ENCODE measurements at regions not wholly inside any gene's neighbourhood (a gene's known extent, or its start where the extent isn't known, plus 50 kb on each side); places are given as distances from the start of the nearest gene placed in this dataset.

- intact Hi-C loops (cut with micrococcal nuclease) = no loop called here
- ChIA-PET CTCF (no interaction called here), POLR2A (no interaction called here)
- no peaks in the 10 kb centered on the region for H3K36me3 ChIP-seq (ENCODE audit: control insufficient read depth in 2 of 2, extremely low read depth in 1 of 2, insufficient read depth in 2 of 2, low read length in 2 of 2)
- no peaks in the 10 kb centered on the region for H3K79me2 ChIP-seq (ENCODE audit: control insufficient read depth, insufficient read depth, low read length)
- no peaks in the 10 kb centered on the region for H3K27me3 ChIP-seq (ENCODE audit: control insufficient read depth in 2 of 2, insufficient read depth in 2 of 2, low read length in 2 of 2)
- no peak overlapping the region for H2AFZ ChIP-seq (ENCODE audit: low read depth, low read length)
- H3K4me2 ChIP-seq (ENCODE audit: insufficient read depth, low read length) = no peak overlapping the region
- no peaks in the 10 kb centered on the region for H3K4me1 ChIP-seq (ENCODE audit: control insufficient read depth, extremely low read depth, insufficient read depth, low read length)
- TF ChIP-seq GATA2 (IDR thresholded peaks at IDR 0.05; ENCODE audit: insufficient read depth, insufficient read length, low read depth, low read length) (no peak), FOS (IDR thresholded peaks at IDR 0.05; ENCODE audit: borderline replicate concordance, insufficient read depth, low read length) (no peak), MYC (IDR thresholded peaks at IDR 0.05; ENCODE audit: low read depth, low read length) (no peak), EZH2 (IDR thresholded peaks at IDR 0.05; ENCODE audit: borderline replicate concordance, low read depth, low read length, severe bottlenecking) (no peak), POLR2AphosphoS5 (IDR thresholded peaks at IDR 0.05; ENCODE audit: insufficient read depth, low read depth, low read length) (no peak), POLR2A (IDR thresholded peaks at IDR 0.05; ENCODE audit: low read depth, low read length) (no peak), JUN (IDR thresholded peaks at IDR 0.05; ENCODE audit: borderline replicate concordance, insufficient read depth, insufficient read length, low read depth) (no peak)
- TF ChIP-seq, protein P1, sequence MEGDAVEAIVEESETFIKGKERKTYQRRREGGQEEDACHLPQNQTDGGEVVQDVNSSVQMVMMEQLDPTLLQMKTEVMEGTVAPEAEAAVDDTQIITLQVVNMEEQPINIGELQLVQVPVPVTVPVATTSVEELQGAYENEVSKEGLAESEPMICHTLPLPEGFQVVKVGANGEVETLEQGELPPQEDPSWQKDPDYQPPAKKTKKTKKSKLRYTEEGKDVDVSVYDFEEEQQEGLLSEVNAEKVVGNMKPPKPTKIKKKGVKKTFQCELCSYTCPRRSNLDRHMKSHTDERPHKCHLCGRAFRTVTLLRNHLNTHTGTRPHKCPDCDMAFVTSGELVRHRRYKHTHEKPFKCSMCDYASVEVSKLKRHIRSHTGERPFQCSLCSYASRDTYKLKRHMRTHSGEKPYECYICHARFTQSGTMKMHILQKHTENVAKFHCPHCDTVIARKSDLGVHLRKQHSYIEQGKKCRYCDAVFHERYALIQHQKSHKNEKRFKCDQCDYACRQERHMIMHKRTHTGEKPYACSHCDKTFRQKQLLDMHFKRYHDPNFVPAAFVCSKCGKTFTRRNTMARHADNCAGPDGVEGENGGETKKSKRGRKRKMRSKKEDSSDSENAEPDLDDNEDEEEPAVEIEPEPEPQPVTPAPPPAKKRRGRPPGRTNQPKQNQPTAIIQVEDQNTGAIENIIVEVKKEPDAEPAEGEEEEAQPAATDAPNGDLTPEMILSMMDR (IDR thresholded peaks at IDR 0.05; ENCODE audit: extremely low read depth in 1 of 2, insufficient read depth in 1 of 2, low read depth in 1 of 2, low read length in 2 of 2) = no peak
- TF ChIP-seq, protein P2, sequence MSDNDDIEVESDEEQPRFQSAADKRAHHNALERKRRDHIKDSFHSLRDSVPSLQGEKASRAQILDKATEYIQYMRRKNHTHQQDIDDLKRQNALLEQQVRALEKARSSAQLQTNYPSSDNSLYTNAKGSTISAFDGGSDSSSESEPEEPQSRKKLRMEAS (IDR thresholded peaks at IDR 0.05; ENCODE audit: insufficient read depth, insufficient read length) = no peak
- no peak overlapping the region for H3K27ac ChIP-seq (ENCODE audit: insufficient read depth, low read depth, low read length)
- peaks cover 7% of the 10 kb centered on the region for H3K9me3 ChIP-seq (replicated peaks; ENCODE audit: control insufficient read depth, insufficient read depth, low read length)
- BruUV-seq (replicated peaks) = no TSS peak
- H4K20me1 ChIP-seq (replicated peaks; ENCODE audit: control insufficient read depth, extremely low read depth, insufficient read depth, low read length) = no peaks in the 10 kb centered on the region
- no peaks in the 10 kb centered on the region for H3K9me1 ChIP-seq (replicated peaks; ENCODE audit: control insufficient read depth, extremely low read depth, insufficient read depth, low read length)
- H3K9ac ChIP-seq (replicated peaks; ENCODE audit: extremely low read depth, insufficient read depth, low read length) = no peak overlapping the region
- dilution Hi-C loops (cut with MboI; ENCODE audit: extremely low pct_ligation_motif_present, low sequenced_read_pairs) = no loop called here
- DNase-seq (ENCODE audit: low read depth, low spot score) = no peak
- H3K4me3 ChIP-seq (replicated peaks in 1 of 3; ENCODE audit: insufficient read depth in 1 of 3, low read depth in 1 of 3, low read length in 3 of 3) = no peak overlapping the region
- FAIRE-seq = no peak
Observed at GRCh38 chr17:70863436-70864248, 694.3 kb downstream of the KCNJ2 start.

Data from endothelial cell of umbilical vein (primary cell).